ENCODE measurements at regions not wholly inside any gene's neighbourhood (a gene's known extent, or its start where the extent isn't known, plus 50 kb on each side); places are given as distances from the start of the nearest gene placed in this dataset.

DNA sequence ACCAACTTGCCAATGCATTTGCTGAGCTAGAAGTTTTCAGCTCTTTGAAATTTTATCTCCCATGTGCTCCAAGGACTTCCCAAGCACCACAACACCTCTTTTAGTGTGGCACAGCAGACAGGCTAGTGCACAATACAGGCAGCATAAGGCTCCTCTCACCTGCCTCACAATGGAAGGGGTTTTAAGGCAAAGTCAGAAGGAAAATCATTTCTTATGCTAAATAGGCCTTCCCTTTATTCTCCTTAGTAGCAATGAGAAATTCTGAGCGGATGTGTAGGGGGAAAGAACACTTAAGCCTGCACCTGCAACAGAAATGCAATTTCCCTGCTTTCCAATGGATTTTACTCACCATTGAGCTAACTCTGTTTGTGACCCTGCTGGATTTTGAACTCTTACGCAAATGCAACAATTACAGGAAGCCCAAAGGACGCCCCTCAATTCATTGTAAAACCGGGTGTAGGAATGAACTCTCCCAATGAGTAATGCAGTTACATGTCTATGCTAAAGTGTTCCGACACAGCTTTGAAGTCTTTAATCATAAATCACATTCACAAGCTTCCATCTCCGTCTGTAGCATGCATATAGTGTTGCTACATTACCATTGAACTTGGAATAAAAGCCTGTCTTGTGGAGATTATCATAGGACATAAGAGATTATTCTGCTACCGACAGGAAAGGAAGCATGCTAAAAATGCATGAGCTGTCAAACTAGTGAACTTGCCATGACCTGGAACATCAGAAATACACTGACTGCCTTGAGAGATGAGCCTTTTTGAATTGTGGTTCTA lies 1084.9 kb downstream of the RPA4 start:
- TF ChIP-seq, protein P1, sequence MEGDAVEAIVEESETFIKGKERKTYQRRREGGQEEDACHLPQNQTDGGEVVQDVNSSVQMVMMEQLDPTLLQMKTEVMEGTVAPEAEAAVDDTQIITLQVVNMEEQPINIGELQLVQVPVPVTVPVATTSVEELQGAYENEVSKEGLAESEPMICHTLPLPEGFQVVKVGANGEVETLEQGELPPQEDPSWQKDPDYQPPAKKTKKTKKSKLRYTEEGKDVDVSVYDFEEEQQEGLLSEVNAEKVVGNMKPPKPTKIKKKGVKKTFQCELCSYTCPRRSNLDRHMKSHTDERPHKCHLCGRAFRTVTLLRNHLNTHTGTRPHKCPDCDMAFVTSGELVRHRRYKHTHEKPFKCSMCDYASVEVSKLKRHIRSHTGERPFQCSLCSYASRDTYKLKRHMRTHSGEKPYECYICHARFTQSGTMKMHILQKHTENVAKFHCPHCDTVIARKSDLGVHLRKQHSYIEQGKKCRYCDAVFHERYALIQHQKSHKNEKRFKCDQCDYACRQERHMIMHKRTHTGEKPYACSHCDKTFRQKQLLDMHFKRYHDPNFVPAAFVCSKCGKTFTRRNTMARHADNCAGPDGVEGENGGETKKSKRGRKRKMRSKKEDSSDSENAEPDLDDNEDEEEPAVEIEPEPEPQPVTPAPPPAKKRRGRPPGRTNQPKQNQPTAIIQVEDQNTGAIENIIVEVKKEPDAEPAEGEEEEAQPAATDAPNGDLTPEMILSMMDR (IDR thresholded peaks at IDR 0.05), result no peak
- no peak for TF ChIP-seq POLR2A (IDR thresholded peaks at IDR 0.05; ENCODE audit: low read depth)
- no peak for TF ChIP-seq EP300 (IDR thresholded peaks at IDR 0.05)
- TF ChIP-seq POLR2AphosphoS5 (IDR thresholded peaks at IDR 0.05), result no peak

Measured in esophagus muscularis mucosa (tissue), 4 donors.